ENCODE measurements at regions not wholly inside any gene's neighbourhood (a gene's known extent, or its start where the extent isn't known, plus 50 kb on each side); places are given as distances from the start of the nearest gene placed in this dataset.
"Not testable (repeated sequence)": the region's sequence is repeated elsewhere in the genome, so short reads cannot be mapped to it uniquely, and the experiment has no call there.

DNA sequence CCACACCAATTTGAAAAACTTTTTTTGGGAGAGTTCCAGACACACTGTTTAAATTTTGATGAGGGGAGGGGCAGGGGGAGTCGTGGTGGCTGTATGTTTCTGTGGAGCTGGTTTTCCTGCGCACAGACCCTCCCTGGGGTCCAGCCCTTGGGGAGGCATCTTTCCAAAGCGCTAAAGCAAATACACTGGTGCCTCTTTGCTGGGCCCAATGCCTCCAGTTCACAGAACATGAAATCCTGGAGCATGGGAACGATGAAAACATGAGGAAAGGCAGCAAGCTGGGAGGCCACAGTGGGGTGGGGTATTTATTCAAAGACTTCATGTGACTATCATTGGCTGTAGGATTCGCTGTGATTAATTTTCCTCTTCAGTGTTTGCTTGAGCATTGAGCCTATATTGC, 135.3 kb downstream of the CCDC34 start:
- Histone ChIP-seq H3K4me2 (ENCODE audit: insufficient read depth, low read length) (no peak overlapping the region), H4K20me1 (ENCODE audit: insufficient read depth, low read length) (no peaks in the 10 kb centered on the region), H3K27ac (ENCODE audit: low read length) (no peak overlapping the region), H3K9me3 (ENCODE audit: insufficient read depth, low read length, severe bottlenecking) (no peaks in the 10 kb centered on the region), H3K4me3 (ENCODE audit: low read depth in 1 of 2, low read length in 2 of 2) (no peak overlapping the region), H2AFZ (ENCODE audit: low read depth, low read length) (no peak overlapping the region), H3K27me3 (ENCODE audit: insufficient read depth, low read length, poor library complexity) (no peaks in the 10 kb centered on the region), H3K36me3 (ENCODE audit: insufficient read depth, low read length) (no peaks in the 10 kb centered on the region), H3K79me2 (ENCODE audit: insufficient read depth, low read length) (no peaks in the 10 kb centered on the region), H3K4me1 (ENCODE audit: insufficient read depth, low read length) (no peaks in the 10 kb centered on the region), H3K9ac (ENCODE audit: low read depth, low read length) (no peak overlapping the region)
- DNase-seq (no peak), ATAC-seq (ENCODE audit: insufficient read depth, low read depth) (no peak)
- no peak for TF ChIP-seq EZH2 (IDR thresholded peaks at IDR 0.05; ENCODE audit: borderline replicate concordance, low read depth, low read length, severe bottlenecking)
- TF ChIP-seq, protein P1, sequence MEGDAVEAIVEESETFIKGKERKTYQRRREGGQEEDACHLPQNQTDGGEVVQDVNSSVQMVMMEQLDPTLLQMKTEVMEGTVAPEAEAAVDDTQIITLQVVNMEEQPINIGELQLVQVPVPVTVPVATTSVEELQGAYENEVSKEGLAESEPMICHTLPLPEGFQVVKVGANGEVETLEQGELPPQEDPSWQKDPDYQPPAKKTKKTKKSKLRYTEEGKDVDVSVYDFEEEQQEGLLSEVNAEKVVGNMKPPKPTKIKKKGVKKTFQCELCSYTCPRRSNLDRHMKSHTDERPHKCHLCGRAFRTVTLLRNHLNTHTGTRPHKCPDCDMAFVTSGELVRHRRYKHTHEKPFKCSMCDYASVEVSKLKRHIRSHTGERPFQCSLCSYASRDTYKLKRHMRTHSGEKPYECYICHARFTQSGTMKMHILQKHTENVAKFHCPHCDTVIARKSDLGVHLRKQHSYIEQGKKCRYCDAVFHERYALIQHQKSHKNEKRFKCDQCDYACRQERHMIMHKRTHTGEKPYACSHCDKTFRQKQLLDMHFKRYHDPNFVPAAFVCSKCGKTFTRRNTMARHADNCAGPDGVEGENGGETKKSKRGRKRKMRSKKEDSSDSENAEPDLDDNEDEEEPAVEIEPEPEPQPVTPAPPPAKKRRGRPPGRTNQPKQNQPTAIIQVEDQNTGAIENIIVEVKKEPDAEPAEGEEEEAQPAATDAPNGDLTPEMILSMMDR (IDR thresholded peaks at IDR 0.05; ENCODE audit: borderline replicate concordance, extremely low read depth, low read length, poor library complexity, severe bottlenecking): no peak

DNA sequence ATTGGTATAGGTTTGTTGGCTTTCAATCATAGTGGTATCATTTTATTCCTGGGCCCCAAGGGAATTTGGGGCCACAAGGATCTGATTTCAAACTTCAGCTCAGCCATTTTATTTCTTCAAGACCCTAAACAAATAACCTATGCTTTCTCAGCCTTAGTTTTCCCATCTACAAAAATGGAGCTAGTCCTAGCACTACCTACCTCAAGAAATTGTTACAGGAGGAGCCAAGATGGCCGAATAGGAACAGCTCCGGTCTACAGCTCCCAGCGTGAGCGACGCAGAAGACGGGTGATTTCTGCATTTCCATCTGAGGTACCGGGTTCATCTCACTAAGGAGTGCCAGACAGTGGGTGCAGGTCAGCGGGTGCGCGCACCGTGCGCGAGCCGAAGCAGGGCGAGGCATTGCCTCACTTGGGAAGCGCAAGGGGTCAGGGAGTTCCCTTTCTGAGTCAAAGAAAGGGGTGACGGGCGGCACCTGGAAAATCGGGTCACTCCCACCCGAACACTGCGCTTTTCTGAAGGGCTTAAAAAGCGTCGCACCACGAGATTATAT, 143.5 kb downstream of the CCDC34 start:
- H3K36me3 ChIP-seq (ENCODE audit: insufficient read depth, low read length); ATAC-seq (ENCODE audit: insufficient read depth, low read depth); H3K9ac ChIP-seq (ENCODE audit: low read depth, low read length); H3K4me1 ChIP-seq (ENCODE audit: insufficient read depth, low read length); H3K4me3 ChIP-seq (ENCODE audit: low read depth in 1 of 2, low read length in 2 of 2); DNase-seq; H2AFZ ChIP-seq (ENCODE audit: low read depth, low read length); H3K27ac ChIP-seq (ENCODE audit: low read length); H3K27me3 ChIP-seq (ENCODE audit: insufficient read depth, low read length, poor library complexity); H3K79me2 ChIP-seq (ENCODE audit: insufficient read depth, low read length); H4K20me1 ChIP-seq (ENCODE audit: insufficient read depth, low read length); H3K9me3 ChIP-seq (ENCODE audit: insufficient read depth, low read length, severe bottlenecking); H3K4me2 ChIP-seq (ENCODE audit: insufficient read depth, low read length): not testable (repeated sequence)

DNA sequence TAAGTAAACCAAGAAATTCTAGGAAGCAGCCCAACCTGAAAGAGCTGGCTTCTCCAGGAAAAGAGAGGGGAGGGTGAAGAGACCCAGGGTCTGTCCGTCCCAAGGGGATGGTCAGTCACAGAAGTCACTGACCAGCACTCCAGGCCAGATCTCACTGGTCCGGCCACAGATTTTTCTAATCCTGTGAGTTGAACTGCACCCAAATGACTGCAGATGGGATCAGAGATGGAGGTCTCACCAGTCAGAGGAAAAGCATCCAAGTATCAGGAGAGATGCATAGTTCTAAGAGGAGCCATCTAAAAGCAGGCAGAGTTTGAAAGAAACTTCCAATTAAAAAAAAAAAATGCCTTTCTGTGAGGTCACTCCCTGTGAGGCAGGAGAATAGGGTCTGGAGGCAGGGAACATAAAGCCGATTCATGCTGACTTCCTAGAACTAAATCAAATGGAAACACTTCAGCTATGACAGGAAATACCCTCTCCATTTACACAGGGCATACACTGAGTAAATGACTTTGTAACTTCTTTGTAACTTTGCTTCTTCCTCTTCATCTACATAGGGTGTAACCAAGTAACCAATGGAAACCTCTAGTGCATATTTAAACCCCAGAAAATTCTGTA, 144.5 kb downstream of the CCDC34 start:
- no peaks in the 10 kb centered on the region for H3K9me3 ChIP-seq (ENCODE audit: insufficient read depth, low read length, severe bottlenecking)
- H3K4me1 ChIP-seq (ENCODE audit: insufficient read depth, low read length): no peaks in the 10 kb centered on the region
- ATAC-seq (ENCODE audit: insufficient read depth, low read depth) (no peak), DNase-seq (no peak)
- no peak overlapping the region for H3K4me3 ChIP-seq (ENCODE audit: low read depth in 1 of 2, low read length in 2 of 2)
- H3K36me3 ChIP-seq (ENCODE audit: insufficient read depth, low read length): no peaks in the 10 kb centered on the region
- TF ChIP-seq, protein P1 (IDR thresholded peaks at IDR 0.05; ENCODE audit: borderline replicate concordance, extremely low read depth, low read length, poor library complexity, severe bottlenecking): no peak
- no peak for TF ChIP-seq EZH2 (IDR thresholded peaks at IDR 0.05; ENCODE audit: borderline replicate concordance, low read depth, low read length, severe bottlenecking)
- H3K27me3 ChIP-seq (ENCODE audit: insufficient read depth, low read length, poor library complexity): no peaks in the 10 kb centered on the region
- no peak overlapping the region for H3K27ac ChIP-seq (ENCODE audit: low read length)
- H3K4me2 ChIP-seq (ENCODE audit: insufficient read depth, low read length): no peak overlapping the region
- H4K20me1 ChIP-seq (ENCODE audit: insufficient read depth, low read length): no peaks in the 10 kb centered on the region
- H3K79me2 ChIP-seq (ENCODE audit: insufficient read depth, low read length): no peaks in the 10 kb centered on the region
- no peak overlapping the region for H3K9ac ChIP-seq (ENCODE audit: low read depth, low read length)
- no peak overlapping the region for H2AFZ ChIP-seq (ENCODE audit: low read depth, low read length)

DNA sequence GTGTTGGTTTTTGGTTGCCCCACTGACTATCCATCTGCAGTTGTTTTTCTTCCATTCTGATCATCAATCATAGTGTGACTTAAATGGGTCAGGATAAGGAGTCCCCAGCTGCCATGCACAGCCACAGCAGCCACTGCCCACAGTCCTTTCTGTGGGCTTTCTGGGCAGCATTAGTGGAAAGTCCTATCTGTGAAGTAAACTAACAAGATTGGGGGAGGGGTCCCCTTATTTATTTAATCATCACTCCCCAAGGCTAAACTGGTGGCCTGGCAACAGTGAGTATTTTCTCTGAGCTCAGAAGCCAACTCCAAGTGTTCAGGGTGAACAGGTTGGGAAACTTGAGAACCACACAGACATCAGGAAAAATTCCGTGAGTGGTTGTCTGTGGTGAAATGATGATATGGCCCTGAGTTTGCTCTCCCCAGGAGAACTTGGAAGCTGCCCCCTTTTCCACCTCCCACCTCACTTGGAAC, 145.0 kb downstream of the CCDC34 start:
- no peaks in the 10 kb centered on the region for H3K36me3 ChIP-seq (ENCODE audit: insufficient read depth, low read length)
- H4K20me1 ChIP-seq (ENCODE audit: insufficient read depth, low read length): no peaks in the 10 kb centered on the region
- no peak overlapping the region for H2AFZ ChIP-seq (ENCODE audit: low read depth, low read length)
- no peaks in the 10 kb centered on the region for H3K4me1 ChIP-seq (ENCODE audit: insufficient read depth, low read length)
- no peak for DNase-seq
- H3K4me2 ChIP-seq (ENCODE audit: insufficient read depth, low read length): no peak overlapping the region
- no peak overlapping the region for H3K4me3 ChIP-seq (ENCODE audit: low read depth in 1 of 2, low read length in 2 of 2)
- no peak overlapping the region for H3K27ac ChIP-seq (ENCODE audit: low read length)
- ATAC-seq (ENCODE audit: insufficient read depth, low read depth): no peak
- H3K27me3 ChIP-seq (ENCODE audit: insufficient read depth, low read length, poor library complexity): no peaks in the 10 kb centered on the region
- H3K79me2 ChIP-seq (ENCODE audit: insufficient read depth, low read length): no peaks in the 10 kb centered on the region
- TF ChIP-seq EZH2 (IDR thresholded peaks at IDR 0.05; ENCODE audit: borderline replicate concordance, low read depth, low read length, severe bottlenecking): no peak
- no peaks in the 10 kb centered on the region for H3K9me3 ChIP-seq (ENCODE audit: insufficient read depth, low read length, severe bottlenecking)
- H3K9ac ChIP-seq (ENCODE audit: low read depth, low read length): no peak overlapping the region
